ENCODE measurements at regions not wholly inside any gene's neighbourhood (a gene's known extent, or its start where the extent isn't known, plus 50 kb on each side); places are given as distances from the start of the nearest gene placed in this dataset.

- no peak for TF ChIP-seq CTCF (conservative IDR thresholded peaks at IDR 0.05; ENCODE audit: low read length)
- no peak for TF ChIP-seq EZH2phosphoT487 (IDR thresholded peaks at IDR 0.05; ENCODE audit: borderline replicate concordance, low read depth, low read length)
Observed at GRCh38 chr19:29267701-29268100, 54.8 kb upstream of the UQCRFS1 start.
